Muscle of leg (tissue), 3 donors: ENCODE measurements at regions not wholly inside any gene's neighbourhood (a gene's known extent, or its start where the extent isn't known, plus 50 kb on each side); places are given as distances from the start of the nearest gene placed in this dataset.
"Not testable (repeated sequence)": the region's sequence is repeated elsewhere in the genome, so short reads cannot be mapped to it uniquely, and the experiment has no call there.

ENCODE experiments used
- DNase-seq: peaks from one replicate; pipeline ENCODE4 v3.0.0; 2013
- H3K27ac ChIP-seq: one replicate; pipeline ENCODE4 v1.5.1; 2013; ENCODE audit warnings: mild to moderate bottlenecking, low read length, control low read depth
- H3K27me3 ChIP-seq: one replicate; pipeline ENCODE4 v1.6.1; 2013; ENCODE audit warnings: low read length; ENCODE audit not compliant: control insufficient read depth, insufficient read depth
- H3K36me3 ChIP-seq: one replicate; pipeline ENCODE4 v1.6.1; 2013; ENCODE audit warnings: low read length; ENCODE audit not compliant: control insufficient read depth, insufficient read depth
- H3K4me1 ChIP-seq: one replicate; pipeline ENCODE4 v1.6.1; 2013; ENCODE audit warnings: low read length; ENCODE audit not compliant: control insufficient read depth, insufficient read depth
- H3K4me3 ChIP-seq: one replicate; pipeline ENCODE4 v1.5.1; 2013; ENCODE audit warnings: low read length, control low read depth
- H3K9me3 ChIP-seq: replicated peaks from 2 replicates; pipeline ENCODE4 v1.6.1; 2013; ENCODE audit warnings: low read depth, low read length; ENCODE audit not compliant: control insufficient read depth
- WGBS: methylation state at CpG from one replicate; pipeline ENCODE4 v1.1.5; 2013; ENCODE audit warnings: missing lambda C conversion rate; ENCODE audit not compliant: insufficient coverage; 5-methylcytosine and 5-hydroxymethylcytosine counted together

GRCh38 chr12:131315601-131316000 lies 361.9 kb downstream of the ADGRD1 start:
- peaks cover 2% of the 10 kb centered on the region for H3K27me3 ChIP-seq
- H3K27ac ChIP-seq = no peak overlapping the region
- no peak for DNase-seq
- H3K9me3 ChIP-seq = no peaks in the 10 kb centered on the region
- no peaks in the 10 kb centered on the region for H3K4me1 ChIP-seq
- no peaks in the 10 kb centered on the region for H3K36me3 ChIP-seq
- no peak overlapping the region for H3K4me3 ChIP-seq
- 91% methylated on average over 1 of the region's 3 CpGs for WGBS

- Histone ChIP-seq H3K9me3 (no peaks in the 10 kb centered on the region), H3K27ac (no peak overlapping the region), H3K36me3 (no peaks in the 10 kb centered on the region), H3K4me1 (no peaks in the 10 kb centered on the region), H3K27me3 (peaks cover 2% of the 10 kb centered on the region), H3K4me3 (no peak overlapping the region)
- no peak for DNase-seq
- WGBS = 62% methylated on average over 4 of the region's 6 CpGs
Observed at GRCh38 chr12:131316388-131316787, 362.7 kb downstream of the ADGRD1 start.

GRCh38 chr12:131318045-131318685 lies 364.5 kb downstream of the ADGRD1 start:
- Histone ChIP-seq H3K36me3 (no peaks in the 10 kb centered on the region), H3K4me3 (no peak overlapping the region), H3K4me1 (no peaks in the 10 kb centered on the region), H3K9me3 (no peaks in the 10 kb centered on the region), H3K27me3 (no peaks in the 10 kb centered on the region), H3K27ac (no peak overlapping the region)
- no peak for DNase-seq

DNA sequence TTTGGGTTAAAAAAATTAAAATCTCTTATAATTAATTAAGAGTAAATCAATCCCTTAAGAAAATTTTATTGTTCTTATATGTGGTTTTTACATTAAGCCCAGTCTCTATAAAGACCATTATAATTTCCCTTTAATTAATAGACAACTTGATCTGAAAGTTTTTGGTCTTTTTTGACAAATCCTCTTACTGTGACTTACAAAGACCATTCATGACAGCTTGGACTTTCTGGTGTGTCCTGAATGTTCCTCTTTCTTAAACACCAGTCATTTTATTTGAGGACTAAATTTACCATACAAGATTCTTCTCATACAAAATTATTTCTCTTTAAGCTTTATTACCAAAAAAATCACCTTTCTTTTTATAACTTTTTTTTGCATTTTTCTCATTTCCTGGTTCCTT lies 368.3 kb downstream of the ADGRD1 start:
- DNase-seq = no peak

GRCh38 chr12:131322460-131322859 lies 368.8 kb downstream of the ADGRD1 start:
- H3K27me3 ChIP-seq, H3K27ac ChIP-seq, H3K36me3 ChIP-seq, H3K9me3 ChIP-seq, DNase-seq, H3K4me3 ChIP-seq, H3K4me1 ChIP-seq: not testable (repeated sequence)
- WGBS = no CpG with 5 or more reads among the region's 3 CpGs

More for the DNA sequence above, 368.3 kb downstream of the ADGRD1 start:
- no peak overlapping the region for H3K4me3 ChIP-seq
- no peaks in the 10 kb centered on the region for H3K4me1 ChIP-seq
- no peaks in the 10 kb centered on the region for H3K36me3 ChIP-seq
- H3K9me3 ChIP-seq = no peaks in the 10 kb centered on the region
- no peaks in the 10 kb centered on the region for H3K27me3 ChIP-seq
- no peak overlapping the region for H3K27ac ChIP-seq

GRCh38 chr12:131323879-131324278 lies 370.2 kb downstream of the ADGRD1 start:
- Histone ChIP-seq H3K36me3 (no peaks in the 10 kb centered on the region), H3K4me3 (no peak overlapping the region), H3K27ac (no peak overlapping the region), H3K4me1 (no peaks in the 10 kb centered on the region), H3K9me3 (no peaks in the 10 kb centered on the region), H3K27me3 (no peaks in the 10 kb centered on the region)
- WGBS = no CpG with 5 or more reads among the region's 2 CpGs
- no peak for DNase-seq

GRCh38 chr12:131327521-131328488 lies 374.1 kb downstream of the ADGRD1 start:
- no peak overlapping the region for H3K4me3 ChIP-seq
- no peak overlapping the region for H3K27ac ChIP-seq
- H3K4me1 ChIP-seq = no peaks in the 10 kb centered on the region
- H3K36me3 ChIP-seq = no peaks in the 10 kb centered on the region
- no peaks in the 10 kb centered on the region for H3K27me3 ChIP-seq
- 82% methylated on average over 8 of the region's 25 CpGs for WGBS
- no peaks in the 10 kb centered on the region for H3K9me3 ChIP-seq
- no peak for DNase-seq

GRCh38 chr12:131328861-131329845 lies 375.4 kb downstream of the ADGRD1 start:
- H3K27me3 ChIP-seq, H3K4me3 ChIP-seq, DNase-seq, H3K4me1 ChIP-seq, H3K27ac ChIP-seq, H3K9me3 ChIP-seq, H3K36me3 ChIP-seq: not testable (repeated sequence)
- 86% methylated on average over 10 of the region's 28 CpGs for WGBS

- H3K4me1 ChIP-seq = no peaks in the 10 kb centered on the region
- WGBS = 97% methylated on average over 3 of the region's 9 CpGs
Observed at GRCh38 chr12:131330106-131330815, 376.6 kb downstream of the ADGRD1 start.

More at GRCh38 chr12:131330106-131330815, 376.6 kb downstream of the ADGRD1 start:
- H3K27me3 ChIP-seq = no peaks in the 10 kb centered on the region
- H3K9me3 ChIP-seq = no peaks in the 10 kb centered on the region
- no peaks in the 10 kb centered on the region for H3K36me3 ChIP-seq
- no peak overlapping the region for H3K4me3 ChIP-seq
- no peak for DNase-seq
- no peak overlapping the region for H3K27ac ChIP-seq
